GM12874 (cell line): ENCODE measurements at regions not wholly inside any gene's neighbourhood (a gene's known extent, or its start where the extent isn't known, plus 50 kb on each side); places are given as distances from the start of the nearest gene placed in this dataset.

Source experiments
- TF ChIP-seq, protein P1 (sequence below): IDR thresholded peaks from 2 replicates; pipeline ENCODE4 v1.5.1; 2011; ENCODE audit warnings: low read depth, mild to moderate bottlenecking, control low read depth, low read length, moderate library complexity; ENCODE audit not compliant: insufficient read depth

GRCh38 chr2:193867454-193867853 lies 1672.7 kb upstream of the TMEFF2 start:
- TF ChIP-seq, protein P1, sequence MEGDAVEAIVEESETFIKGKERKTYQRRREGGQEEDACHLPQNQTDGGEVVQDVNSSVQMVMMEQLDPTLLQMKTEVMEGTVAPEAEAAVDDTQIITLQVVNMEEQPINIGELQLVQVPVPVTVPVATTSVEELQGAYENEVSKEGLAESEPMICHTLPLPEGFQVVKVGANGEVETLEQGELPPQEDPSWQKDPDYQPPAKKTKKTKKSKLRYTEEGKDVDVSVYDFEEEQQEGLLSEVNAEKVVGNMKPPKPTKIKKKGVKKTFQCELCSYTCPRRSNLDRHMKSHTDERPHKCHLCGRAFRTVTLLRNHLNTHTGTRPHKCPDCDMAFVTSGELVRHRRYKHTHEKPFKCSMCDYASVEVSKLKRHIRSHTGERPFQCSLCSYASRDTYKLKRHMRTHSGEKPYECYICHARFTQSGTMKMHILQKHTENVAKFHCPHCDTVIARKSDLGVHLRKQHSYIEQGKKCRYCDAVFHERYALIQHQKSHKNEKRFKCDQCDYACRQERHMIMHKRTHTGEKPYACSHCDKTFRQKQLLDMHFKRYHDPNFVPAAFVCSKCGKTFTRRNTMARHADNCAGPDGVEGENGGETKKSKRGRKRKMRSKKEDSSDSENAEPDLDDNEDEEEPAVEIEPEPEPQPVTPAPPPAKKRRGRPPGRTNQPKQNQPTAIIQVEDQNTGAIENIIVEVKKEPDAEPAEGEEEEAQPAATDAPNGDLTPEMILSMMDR, result no peak

DNA sequence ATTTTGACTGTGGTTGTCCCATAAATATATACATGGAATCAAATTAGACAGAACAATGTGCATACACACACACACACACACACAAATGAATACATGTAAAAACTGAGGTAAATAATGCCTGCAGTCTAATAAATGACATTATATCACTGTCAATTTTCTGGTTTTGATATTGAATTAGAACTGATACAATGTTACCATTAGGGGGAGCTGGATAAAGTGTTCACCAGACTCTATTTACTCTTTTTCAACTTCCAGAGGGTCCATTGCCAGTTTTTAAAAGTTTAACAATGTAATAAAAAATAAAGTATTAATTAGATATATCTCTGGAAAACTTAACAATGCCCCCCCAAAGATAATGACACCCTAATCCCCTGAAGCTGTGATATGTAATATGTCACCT lies 1666.8 kb upstream of the TMEFF2 start:
- TF ChIP-seq, protein P1, result no peak

- TF ChIP-seq, protein P1, result no peak
These were observed 1653.3 kb upstream of the TMEFF2 start for GRCh38 chr2:193847991-193848390.

DNA sequence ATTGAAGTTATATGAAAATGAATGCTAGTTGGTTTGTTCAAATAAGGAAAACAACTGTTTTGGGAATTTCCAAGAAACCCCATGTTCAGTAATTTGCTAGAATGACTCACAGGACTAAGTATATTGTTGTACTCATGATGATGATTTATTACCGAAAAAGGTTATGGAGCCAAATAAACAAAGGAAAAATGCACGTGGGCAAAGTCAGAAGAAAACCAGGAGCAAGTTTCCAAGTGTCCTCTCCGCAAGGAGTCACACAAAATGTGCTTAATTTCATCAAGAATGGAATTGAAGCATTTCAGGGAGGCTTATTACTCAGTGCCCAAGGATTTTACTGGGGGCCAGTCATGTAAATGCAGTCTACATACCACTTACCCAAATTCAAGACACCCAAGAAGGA lies 1652.4 kb upstream of the TMEFF2 start:
- TF ChIP-seq, protein P1, result no peak

DNA sequence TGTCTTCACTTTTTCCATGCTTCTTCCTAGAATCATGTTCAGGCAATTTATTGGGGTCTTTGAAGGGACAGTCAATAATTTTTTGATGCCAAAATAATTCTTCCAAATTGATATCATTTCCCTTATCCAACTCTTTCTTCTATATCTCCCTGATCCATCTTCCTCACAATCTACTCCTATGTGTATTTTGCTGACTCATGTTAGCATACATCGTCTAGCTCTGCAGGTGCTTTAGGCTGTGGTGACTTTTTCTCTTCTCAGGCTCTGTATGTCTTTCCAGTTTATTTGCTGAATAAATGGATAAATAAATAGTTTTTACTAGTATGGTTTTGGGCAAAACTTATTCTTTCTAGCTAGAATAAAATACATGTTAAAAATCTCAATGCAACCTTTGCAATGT lies 1650.9 kb upstream of the TMEFF2 start:
- TF ChIP-seq, protein P1, result no peak

DNA sequence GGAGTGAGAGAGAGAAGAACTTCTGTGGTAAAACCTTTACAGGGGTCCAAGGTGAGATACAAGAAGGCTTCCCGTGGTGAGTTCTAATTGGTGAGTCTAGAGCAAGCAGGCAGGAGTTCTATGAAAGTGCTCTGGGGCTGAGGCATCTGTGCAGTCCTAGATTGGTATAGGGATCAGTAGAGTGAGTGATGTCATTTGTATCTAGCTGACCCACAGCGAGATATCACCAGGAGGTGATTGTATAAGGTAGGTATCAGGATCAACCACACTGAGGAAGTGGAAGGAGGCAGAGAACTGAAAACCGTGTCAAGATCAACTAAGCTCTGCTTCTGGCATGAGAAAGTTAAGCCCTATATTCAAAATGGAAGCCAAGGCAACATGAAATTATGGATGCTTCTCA lies 1648.9 kb upstream of the TMEFF2 start:
- TF ChIP-seq, protein P1, result no peak

DNA sequence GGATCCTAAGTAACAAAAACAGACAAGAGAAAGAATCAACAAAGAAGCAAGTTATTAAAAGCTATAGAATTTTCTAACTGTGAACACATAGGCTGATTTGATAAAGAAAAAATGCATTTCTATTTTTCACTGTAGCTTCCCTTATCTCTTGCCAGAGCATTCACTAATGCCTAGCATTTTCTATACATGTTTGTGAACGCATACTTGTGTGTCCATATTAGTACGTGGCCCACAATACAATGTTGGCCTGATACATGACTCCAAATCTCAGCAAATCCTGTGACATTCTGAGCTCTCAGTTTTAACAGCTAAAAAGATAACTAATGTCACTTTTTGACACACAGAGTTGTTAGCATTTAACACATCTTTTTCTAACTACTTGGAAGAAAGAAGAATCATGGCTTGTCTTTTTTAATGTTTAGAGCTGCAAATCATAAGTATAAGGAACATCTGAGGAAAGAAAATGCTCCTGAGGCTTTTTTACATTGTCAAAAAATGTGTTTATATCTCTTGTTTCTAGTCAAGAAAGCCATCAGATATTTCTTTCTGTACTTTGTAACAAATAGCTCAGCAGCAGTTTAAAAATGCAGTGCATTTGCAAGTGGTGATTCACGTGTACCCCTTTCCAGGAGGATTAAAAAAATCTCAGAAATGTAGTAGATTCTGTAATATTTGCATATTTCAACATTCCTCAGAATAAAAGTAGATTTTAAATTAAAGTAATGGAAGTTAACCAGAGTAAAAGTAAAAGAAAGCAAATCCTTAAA lies 1646.8 kb upstream of the TMEFF2 start:
- TF ChIP-seq, protein P1, result no peak
